HEK293 (cell line): ENCODE measurements at regions not wholly inside any gene's neighbourhood (a gene's known extent, or its start where the extent isn't known, plus 50 kb on each side); places are given as distances from the start of the nearest gene placed in this dataset.

Experiments used
- CTCF ChIA-PET: fragments of 350-600 bp; formaldehyde crosslinking; extraction: SDS; loops from one replicate; lab custom pipeline; 2021; ENCODE audit warnings: antibody characterized with exemption; lab: Yijun Ruan, JAX
- POLR2A ChIA-PET: fragments of 300-600 bp; formaldehyde crosslinking; extraction: SDS; loops from one replicate; lab custom pipeline; 2020; ENCODE audit warnings: antibody characterized with exemption, inconsistent platforms; lab: Yijun Ruan, JAX
- H3K27ac ChIP-seq: fragments of 200-500 bp; sonication (Bioruptor generic); 2 replicates; pipeline ENCODE4 v1.5.1; 2014; ENCODE audit warnings: low read depth, low read length, control low read depth, inconsistent platforms; ENCODE audit errors: extremely low read depth
- H3K36me3 ChIP-seq, 2 experiments: fragments of 200-500 bp in 1 of 2; sonication (Bioruptor generic) in 1 of 2; 1 replicate in 1 of 2; 2 replicates in 1 of 2; pipeline ENCODE4 v1.5.1; 2014 to 2017; ENCODE audit warnings: inconsistent platforms in 2 of 2, low read length in 2 of 2; ENCODE audit not compliant: control insufficient read depth in 2 of 2, insufficient read depth in 1 of 2
- H3K4me1 ChIP-seq: fragments of 200-500 bp; sonication (Bioruptor generic); 2 replicates; pipeline ENCODE4 v1.5.1; 2014; ENCODE audit warnings: mild to moderate bottlenecking, low read length, inconsistent platforms; ENCODE audit not compliant: control insufficient read depth, insufficient read depth
- H3K4me3 ChIP-seq: 2 replicates; pipeline ENCODE4 v1.5.1; 2011; ENCODE audit warnings: low read depth, mild to moderate bottlenecking, control low read depth, low read length, moderate library complexity
- H3K9me3 ChIP-seq: fragments of 200-500 bp; sonication (Bioruptor generic); 2 replicates; pipeline ENCODE4 v1.5.1; 2014; ENCODE audit warnings: low read depth, low read length, inconsistent platforms; ENCODE audit not compliant: control insufficient read depth, insufficient read depth
- BCL11B ChIP-seq: fragments of 450-650 bp; formaldehyde crosslinking; IDR thresholded peaks from 2 replicates; pipeline ENCODE4 v1.5.1; 2016; ENCODE audit warnings: low read depth, missing biosample characterization, missing genetic modification characterization
- FEZF1 ChIP-seq: fragments of 450-650 bp; formaldehyde crosslinking; IDR thresholded peaks from 2 replicates; pipeline ENCODE4 v1.5.1; 2016; ENCODE audit warnings: missing biosample characterization, missing genetic modification characterization
- GLI4 ChIP-seq: fragments of 450-650 bp; formaldehyde crosslinking; IDR thresholded peaks from 2 replicates; pipeline ENCODE4 v1.5.1; 2016; ENCODE audit warnings: missing biosample characterization, missing genetic modification characterization
- HOXC10 ChIP-seq: sonication (generic); formaldehyde crosslinking; IDR thresholded peaks from 2 replicates; pipeline ENCODE4 v1.8.1; 2023; ENCODE audit warnings: mild to moderate bottlenecking, missing genetic modification reagents
- PRDM4 ChIP-seq: fragments of 450-650 bp; formaldehyde crosslinking; IDR thresholded peaks from 2 replicates; pipeline ENCODE4 v1.5.1; 2017; ENCODE audit warnings: missing biosample characterization, missing genetic modification characterization
- PRDM6 ChIP-seq: fragments of 450-650 bp; formaldehyde crosslinking; IDR thresholded peaks from 2 replicates; pipeline ENCODE4 v1.5.1; 2017; ENCODE audit warnings: missing biosample characterization, missing genetic modification characterization
- REST ChIP-seq: fragments of 450-650 bp; formaldehyde crosslinking; IDR thresholded peaks from 2 replicates; pipeline ENCODE4 v1.5.1; 2016; ENCODE audit warnings: missing biosample characterization, missing genetic modification characterization
- SALL2 ChIP-seq: fragments of 450-650 bp; formaldehyde crosslinking; IDR thresholded peaks from 2 replicates; pipeline ENCODE4 v1.5.0; 2017; ENCODE audit warnings: missing biosample characterization, mild to moderate bottlenecking, missing genetic modification characterization, borderline replicate concordance
- ZBTB10 ChIP-seq: fragments of 450-650 bp; formaldehyde crosslinking; IDR thresholded peaks from 2 replicates; pipeline ENCODE4 v1.5.1; 2016; ENCODE audit warnings: missing biosample characterization, missing genetic modification characterization
- ZFHX2 ChIP-seq: fragments of 450-650 bp; formaldehyde crosslinking; conservative IDR thresholded peaks from 2 replicates; pipeline ENCODE4 v1.5.1; 2016; ENCODE audit warnings: missing biosample characterization, missing genetic modification characterization
- ZNF16 ChIP-seq: fragments of 450-650 bp; formaldehyde crosslinking; IDR thresholded peaks from 2 replicates; pipeline ENCODE4 v1.5.1; 2016; ENCODE audit warnings: low read depth, missing biosample characterization, missing genetic modification characterization
- ZNF26 ChIP-seq: fragments of 450-650 bp; formaldehyde crosslinking; IDR thresholded peaks from 2 replicates; pipeline ENCODE4 v1.5.1; 2016; ENCODE audit warnings: missing biosample characterization, missing genetic modification characterization
- ZNF529 ChIP-seq: fragments of 450-650 bp; formaldehyde crosslinking; IDR thresholded peaks from 2 replicates; pipeline ENCODE4 v1.5.1; 2017; ENCODE audit warnings: missing genetic modification characterization, missing biosample characterization; ENCODE audit not compliant: insufficient replicate concordance
- ZNF596 ChIP-seq: fragments of 450-650 bp; IDR thresholded peaks from 2 replicates; pipeline ENCODE4 v1.5.0; 2018; ENCODE audit warnings: missing biosample characterization, mild to moderate bottlenecking, missing genetic modification characterization, moderate library complexity
- ZNF776 ChIP-seq: fragments of 450-650 bp; formaldehyde crosslinking; IDR thresholded peaks from 2 replicates; pipeline ENCODE4 v1.5.0; 2017; ENCODE audit warnings: missing biosample characterization, missing genetic modification characterization, borderline replicate concordance
- ZNF791 ChIP-seq: fragments of 450-650 bp; formaldehyde crosslinking; IDR thresholded peaks from 2 replicates; pipeline ENCODE4 v1.5.1; 2016; ENCODE audit warnings: missing biosample characterization, missing genetic modification characterization
- TF ChIP-seq, protein P1 (sequence below): fragments of 450-650 bp; formaldehyde crosslinking; IDR thresholded peaks from 2 replicates; pipeline ENCODE4 v1.5.1; 2016; ENCODE audit warnings: missing biosample characterization, missing genetic modification characterization
- TF ChIP-seq, protein P2 (sequence below): fragments of 450-650 bp; formaldehyde crosslinking; IDR thresholded peaks from 2 replicates; pipeline ENCODE4 v1.5.1; 2016; ENCODE audit warnings: missing biosample characterization, missing genetic modification characterization

DNA sequence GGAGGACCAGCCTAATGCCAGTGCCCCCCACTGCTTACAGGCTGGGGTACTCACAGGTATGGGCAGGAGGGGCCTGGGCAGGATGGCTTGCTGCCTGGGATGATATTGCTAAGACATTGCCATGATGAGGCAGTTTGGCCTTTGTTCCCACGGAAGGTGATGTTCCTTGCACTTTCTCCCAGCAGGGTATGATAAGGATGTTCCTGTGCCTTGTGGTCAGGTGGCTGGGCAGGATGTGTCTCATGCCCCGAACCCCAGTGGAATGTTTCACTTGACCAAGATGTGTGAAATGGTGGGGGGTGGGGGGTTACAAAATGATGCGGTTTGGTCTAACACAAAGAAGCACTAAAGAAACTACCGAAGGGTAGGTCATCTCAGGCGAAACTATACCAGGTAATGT lies 337.8 kb upstream of the ZFHX3 start (continued):
- no peak for TF ChIP-seq ZBTB10 (tag by site-specific recombination)
- no peak for TF ChIP-seq ZNF776 (tag by site-specific recombination)
- TF ChIP-seq, protein P1, sequence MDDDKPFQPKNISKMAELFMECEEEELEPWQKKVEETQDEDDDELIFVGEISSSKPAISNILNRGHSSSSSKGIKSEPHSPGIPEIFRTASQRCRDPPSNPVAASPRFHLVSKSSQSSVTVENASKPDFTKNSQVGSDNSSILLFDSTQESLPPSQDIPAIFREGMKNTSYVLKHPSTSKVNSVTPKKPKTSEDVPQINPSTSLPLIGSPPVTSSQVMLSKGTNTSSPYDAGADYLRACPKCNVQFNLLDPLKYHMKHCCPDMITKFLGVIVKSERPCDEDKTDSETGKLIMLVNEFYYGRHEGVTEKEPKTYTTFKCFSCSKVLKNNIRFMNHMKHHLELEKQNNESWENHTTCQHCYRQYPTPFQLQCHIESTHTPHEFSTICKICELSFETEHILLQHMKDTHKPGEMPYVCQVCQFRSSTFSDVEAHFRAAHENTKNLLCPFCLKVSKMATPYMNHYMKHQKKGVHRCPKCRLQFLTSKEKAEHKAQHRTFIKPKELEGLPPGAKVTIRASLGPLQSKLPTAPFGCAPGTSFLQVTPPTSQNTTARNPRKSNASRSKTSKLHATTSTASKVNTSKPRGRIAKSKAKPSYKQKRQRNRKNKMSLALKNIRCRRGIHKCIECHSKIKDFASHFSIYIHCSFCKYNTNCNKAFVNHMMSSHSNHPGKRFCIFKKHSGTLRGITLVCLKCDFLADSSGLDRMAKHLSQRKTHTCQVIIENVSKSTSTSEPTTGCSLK (tag by site-specific recombination), result no peak
- TF ChIP-seq ZNF26 (tag by site-specific recombination), result no peak
- no peak for TF ChIP-seq PRDM4 (tag by site-specific recombination)
- TF ChIP-seq, protein P2, sequence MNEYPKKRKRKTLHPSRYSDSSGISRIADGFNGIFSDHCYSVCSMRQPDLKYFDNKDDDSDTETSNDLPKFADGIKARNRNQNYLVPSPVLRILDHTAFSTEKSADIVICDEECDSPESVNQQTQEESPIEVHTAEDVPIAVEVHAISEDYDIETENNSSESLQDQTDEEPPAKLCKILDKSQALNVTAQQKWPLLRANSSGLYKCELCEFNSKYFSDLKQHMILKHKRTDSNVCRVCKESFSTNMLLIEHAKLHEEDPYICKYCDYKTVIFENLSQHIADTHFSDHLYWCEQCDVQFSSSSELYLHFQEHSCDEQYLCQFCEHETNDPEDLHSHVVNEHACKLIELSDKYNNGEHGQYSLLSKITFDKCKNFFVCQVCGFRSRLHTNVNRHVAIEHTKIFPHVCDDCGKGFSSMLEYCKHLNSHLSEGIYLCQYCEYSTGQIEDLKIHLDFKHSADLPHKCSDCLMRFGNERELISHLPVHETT, result no peak

GRCh38 chr16:73384506-73385089 lies 336.7 kb upstream of the ZFHX3 start:
- Histone ChIP-seq H3K36me3 (no peaks in the 10 kb centered on the region), H3K27ac (no peak overlapping the region), H3K4me1 (no peaks in the 10 kb centered on the region), H3K4me3 (no peak overlapping the region), H3K9me3 (no peaks in the 10 kb centered on the region)
- CTCF ChIA-PET, result interaction anchor here (0.6 to 0.8 kb wide), 2 partner anchors 166 to 302 kb away, joined by 3 read pairs; no protein-coding TSS in a partner anchor
- POLR2A ChIA-PET, result no interaction called here
- TF ChIP-seq ZNF791 (tag by site-specific recombination) (no peak), GLI4 (tag by site-specific recombination) (no peak), FEZF1 (tag by site-specific recombination) (no peak), ZNF529 (tag by site-specific recombination) (no peak), ZNF596 (no peak), HOXC10 (CRISPR knock-in tag) (no peak), REST (no peak), ZNF16 (no peak), PRDM6 (no peak), SALL2 (tag by site-specific recombination) (no peak), ZFHX2 (tag by site-specific recombination) (no peak), BCL11B (tag by site-specific recombination) (no peak)
